HEK293T (cell line): ENCODE measurements at regions not wholly inside any gene's neighbourhood (a gene's known extent, or its start where the extent isn't known, plus 50 kb on each side); places are given as distances from the start of the nearest gene placed in this dataset.

Experiments used
- CTCF ChIA-PET: fragments of 350-600 bp; formaldehyde crosslinking; extraction: SDS; loops from one replicate; lab custom pipeline; 2021; ENCODE audit warnings: antibody characterized with exemption, inconsistent platforms; lab: Yijun Ruan, JAX
- POLR2A ChIA-PET: fragments of 350-600 bp; formaldehyde crosslinking; extraction: SDS; loops from one replicate; lab custom pipeline; 2020; ENCODE audit warnings: antibody characterized with exemption, inconsistent platforms; lab: Yijun Ruan, JAX
- DNase-seq: peaks from one replicate; pipeline ENCODE4 v3.0.0; 2012; ENCODE audit warnings: mixed read lengths; ENCODE audit errors: extremely low spot score
- BHLHE40 ChIP-seq: fragments of 450-650 bp; IDR thresholded peaks from 2 replicates; pipeline ENCODE4 v1.6.1; 2016; ENCODE audit warnings: mild to moderate bottlenecking, moderate library complexity, borderline replicate concordance
- ELF4 ChIP-seq: fragments of 450-650 bp; IDR thresholded peaks from 2 replicates; pipeline ENCODE4 v1.6.1; 2017; ENCODE audit warnings: antibody characterized with exemption
- FOXA1 ChIP-seq: fragments of 450-650 bp; IDR thresholded peaks from 2 replicates; pipeline ENCODE4 v1.6.1; 2016; ENCODE audit warnings: mild to moderate bottlenecking
- FOXK2 ChIP-seq: fragments of 450-650 bp; IDR thresholded peaks from 2 replicates; pipeline ENCODE4 v1.6.1; 2016; ENCODE audit warnings: mild to moderate bottlenecking
- NFRKB ChIP-seq: fragments of 450-650 bp; IDR thresholded peaks from 2 replicates; pipeline ENCODE4 v1.6.1; 2016; ENCODE audit warnings: mild to moderate bottlenecking, moderate library complexity
- PKNOX1 ChIP-seq: fragments of 450-650 bp; IDR thresholded peaks from 2 replicates; pipeline ENCODE4 v1.6.1; 2016
- SP1 ChIP-seq: fragments of 450-650 bp; IDR thresholded peaks from 2 replicates; pipeline ENCODE4 v1.6.1; 2017
- SUZ12 ChIP-seq: fragments of 450-650 bp; IDR thresholded peaks from 2 replicates; pipeline ENCODE4 v1.6.1; 2016; ENCODE audit warnings: mild to moderate bottlenecking
- TARDBP ChIP-seq: fragments of 450-650 bp; IDR thresholded peaks from 2 replicates; pipeline ENCODE4 v1.6.1; 2016

DNA sequence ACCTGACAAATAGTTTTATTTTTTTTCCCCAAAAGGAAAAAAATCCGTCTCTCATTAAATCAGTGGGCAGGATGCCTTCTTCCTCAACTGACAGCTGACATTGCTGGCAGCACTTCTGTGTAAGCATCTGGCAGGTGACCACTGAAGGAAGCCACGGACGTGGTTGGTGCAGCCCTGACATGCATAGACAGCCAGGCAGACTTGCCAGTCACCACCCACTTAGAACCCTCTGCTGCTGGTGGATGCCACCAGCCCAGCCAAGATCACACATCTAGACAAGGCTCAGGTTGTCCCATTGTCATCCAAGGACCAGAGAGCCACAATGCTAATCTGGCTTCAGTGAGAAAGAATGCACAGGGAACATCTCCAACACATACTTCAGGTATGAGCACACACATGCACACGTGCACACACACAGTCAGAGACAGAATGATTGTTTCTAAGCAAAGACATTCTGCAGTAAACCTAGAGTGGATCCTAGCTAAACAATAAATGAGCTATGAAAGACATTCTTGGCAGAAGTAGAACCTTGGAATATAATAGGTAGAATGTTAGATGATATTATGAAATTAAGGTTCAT is 49.8 kb upstream of the BMAL1 start:
- CTCF ChIA-PET = no interaction called here
- no peak for TF ChIP-seq SUZ12
- TF ChIP-seq FOXK2 = no peak
- TF ChIP-seq FOXA1 = no peak
- TF ChIP-seq NFRKB = no peak
- no peak for TF ChIP-seq ELF4
- no peak for TF ChIP-seq SP1
- no peak for TF ChIP-seq BHLHE40
- no peak for TF ChIP-seq PKNOX1
- no peak for TF ChIP-seq TARDBP
- POLR2A ChIA-PET = no interaction called here
- DNase-seq = no peak
